SK-N-DZ (cell line): ENCODE measurements at regions not wholly inside any gene's neighbourhood (a gene's known extent, or its start where the extent isn't known, plus 50 kb on each side); places are given as distances from the start of the nearest gene placed in this dataset.
"Not testable (repeated sequence)": the region's sequence is repeated elsewhere in the genome, so short reads cannot be mapped to it uniquely, and the experiment has no call there.

Experiments
- DNase-seq: peaks from one replicate; pipeline ENCODE4 v3.0.0-alpha.2; 2015; ENCODE audit warnings: low spot score

DNA sequence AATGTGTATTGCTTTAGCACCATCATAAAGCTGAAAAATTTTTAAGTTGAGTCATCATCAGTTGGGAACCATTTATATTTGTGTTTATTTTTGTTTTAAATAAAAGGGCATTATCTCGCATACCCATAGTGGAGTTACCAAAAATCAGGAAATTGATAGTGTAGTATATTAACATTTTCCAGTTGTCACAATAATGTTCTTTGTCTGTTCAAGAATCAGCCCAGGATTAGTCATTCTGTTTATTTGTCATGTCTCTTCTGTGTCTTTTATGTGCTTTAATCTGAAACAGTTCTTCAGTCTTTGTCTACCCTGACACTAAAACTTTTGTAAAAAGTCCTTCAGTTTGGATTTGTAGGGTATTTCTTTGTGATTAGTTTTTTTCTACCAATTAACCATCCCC, 827.8 kb upstream of the ZWINT start:
- DNase-seq, result no peak

DNA sequence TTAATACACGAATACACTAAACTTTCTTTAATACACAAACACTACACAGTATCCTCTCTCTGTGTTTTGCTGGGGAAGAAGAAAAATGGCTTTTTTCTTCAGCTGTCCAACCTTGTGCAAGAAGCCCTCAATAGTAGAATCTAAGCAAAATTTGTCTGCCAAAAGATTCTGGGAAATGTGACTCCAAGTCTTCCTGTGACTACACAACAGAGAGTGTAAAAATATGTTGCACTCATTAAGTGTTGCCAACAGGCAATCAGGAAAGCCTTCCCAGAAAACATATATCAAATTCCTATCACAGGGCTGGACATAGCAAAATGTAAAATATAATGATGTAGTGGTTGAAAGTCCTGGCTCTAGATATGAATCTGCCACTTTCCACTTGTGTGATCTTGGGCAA, 825.1 kb upstream of the ZWINT start:
- DNase-seq, result no peak

DNA sequence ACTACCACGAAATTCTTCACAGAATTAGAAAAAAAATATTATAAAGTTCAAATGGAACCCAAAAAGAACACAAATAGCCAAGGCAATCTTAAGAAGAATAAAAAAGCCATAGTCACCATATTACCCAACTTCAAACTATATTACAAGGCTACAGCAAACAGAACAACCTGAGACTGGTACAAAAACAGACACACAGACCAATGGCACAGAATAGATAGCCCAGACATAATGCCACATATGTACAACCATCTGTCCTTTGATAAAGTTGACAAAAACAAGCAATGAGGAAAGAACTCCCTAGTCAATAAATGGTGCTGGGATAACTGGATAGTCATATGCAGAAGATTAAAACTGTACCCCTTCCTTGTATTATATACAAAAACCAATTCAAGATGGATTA, 808.5 kb upstream of the ZWINT start:
- no peak for DNase-seq

DNA sequence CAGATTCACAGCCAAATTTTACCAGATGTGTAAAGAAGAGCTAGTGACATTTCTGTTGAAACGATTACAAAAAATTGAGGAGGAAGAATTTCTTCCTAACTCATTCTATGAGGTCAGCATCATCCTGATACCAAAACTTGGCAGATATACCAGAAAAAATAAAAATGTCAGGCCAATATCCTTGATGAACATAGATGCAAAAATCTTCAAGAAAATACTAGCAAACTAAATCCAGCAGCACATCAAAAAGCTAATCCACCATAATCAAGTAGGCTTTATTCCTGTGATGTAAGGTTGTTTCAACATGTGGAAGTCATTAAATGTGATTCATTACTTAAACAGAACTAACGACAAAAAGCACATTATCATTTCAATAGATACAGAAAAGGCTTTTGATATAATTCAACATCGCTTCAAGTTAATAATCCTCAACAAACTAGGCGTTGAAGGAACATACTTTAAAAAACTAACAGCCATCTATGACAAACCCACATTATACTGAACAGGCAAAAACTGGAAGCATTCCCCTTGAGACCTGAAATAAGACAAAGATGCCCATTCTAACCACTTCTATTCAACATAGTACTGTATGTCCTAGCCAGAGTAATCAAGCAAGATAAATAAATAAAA, 807.7 kb upstream of the ZWINT start:
- no peak for DNase-seq

DNA sequence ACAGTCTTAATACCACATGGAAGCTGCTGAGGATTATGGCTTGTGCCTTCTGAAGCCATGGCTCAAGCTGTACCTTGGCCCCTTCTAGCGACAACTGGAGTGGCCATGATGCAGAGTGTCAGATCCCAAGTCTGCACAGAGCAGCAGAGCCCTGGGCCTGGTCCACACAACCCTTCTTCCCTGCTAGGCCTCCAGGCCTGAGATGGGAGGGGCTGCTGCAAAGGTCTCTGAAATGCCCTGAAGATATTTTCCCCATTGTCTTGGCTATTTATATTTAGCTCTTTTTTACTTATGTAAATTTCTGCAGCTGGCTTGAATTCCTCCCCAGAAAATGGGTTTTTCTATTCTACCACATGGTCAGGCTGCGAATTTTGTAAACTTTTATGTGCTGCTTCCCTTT, 804.6 kb upstream of the ZWINT start:
- no peak for DNase-seq

DNA sequence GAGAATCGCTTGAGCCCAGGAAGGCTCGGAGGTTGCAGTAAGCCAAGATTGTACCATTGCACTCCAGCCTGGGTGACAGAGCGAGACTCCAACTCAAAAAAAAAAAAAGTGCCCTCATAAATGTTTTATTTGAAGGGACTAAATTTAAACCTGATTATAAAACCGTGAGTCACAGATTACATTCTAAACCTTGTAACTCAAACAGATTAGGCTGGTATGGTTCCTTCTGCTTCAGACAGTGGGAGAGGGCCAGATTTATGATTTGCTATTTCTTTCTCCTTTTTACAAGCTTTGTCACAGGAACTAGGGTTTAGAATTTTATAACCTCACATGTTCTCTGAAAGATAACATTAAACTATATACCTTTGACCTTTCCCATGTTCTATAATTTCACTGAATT, 801.2 kb upstream of the ZWINT start:
- no peak for DNase-seq

DNA sequence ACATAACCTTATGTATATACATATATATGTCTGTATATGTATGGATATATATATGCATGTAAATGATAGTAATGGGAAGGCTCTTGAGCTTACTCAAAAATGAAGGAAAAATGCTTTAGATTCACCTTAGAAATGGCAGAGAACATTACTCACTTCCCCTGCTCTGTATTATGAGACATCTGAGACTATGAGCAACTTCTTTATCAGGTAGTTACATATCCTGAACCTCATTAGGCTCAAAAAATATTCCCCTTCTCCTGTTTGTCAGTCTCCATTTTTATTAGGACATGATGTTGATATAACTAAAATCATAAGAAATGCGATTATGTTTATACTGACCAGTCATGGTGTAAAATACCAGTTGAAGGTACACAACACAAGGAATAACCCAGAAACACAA, 800.1 kb upstream of the ZWINT start:
- no peak for DNase-seq

DNA sequence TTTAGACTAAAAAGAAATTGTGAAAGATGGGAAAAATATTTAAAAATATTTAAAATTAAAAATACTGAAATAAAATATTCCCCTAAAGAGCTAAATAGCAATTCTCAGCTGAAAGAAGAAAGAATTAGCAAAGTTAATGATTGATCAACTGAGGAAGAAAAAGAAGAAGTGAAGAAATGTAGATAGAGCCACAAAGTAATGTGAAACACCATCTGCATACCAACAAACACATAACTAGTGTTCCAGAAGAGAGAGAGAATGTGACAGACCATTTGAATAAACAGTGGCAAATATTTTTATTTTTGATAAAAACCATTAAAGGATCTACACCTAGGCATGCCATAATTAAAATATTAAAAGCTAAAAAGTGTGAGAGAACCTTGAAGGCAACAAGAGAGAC, 784.5 kb upstream of the ZWINT start:
- DNase-seq, result no peak

DNA sequence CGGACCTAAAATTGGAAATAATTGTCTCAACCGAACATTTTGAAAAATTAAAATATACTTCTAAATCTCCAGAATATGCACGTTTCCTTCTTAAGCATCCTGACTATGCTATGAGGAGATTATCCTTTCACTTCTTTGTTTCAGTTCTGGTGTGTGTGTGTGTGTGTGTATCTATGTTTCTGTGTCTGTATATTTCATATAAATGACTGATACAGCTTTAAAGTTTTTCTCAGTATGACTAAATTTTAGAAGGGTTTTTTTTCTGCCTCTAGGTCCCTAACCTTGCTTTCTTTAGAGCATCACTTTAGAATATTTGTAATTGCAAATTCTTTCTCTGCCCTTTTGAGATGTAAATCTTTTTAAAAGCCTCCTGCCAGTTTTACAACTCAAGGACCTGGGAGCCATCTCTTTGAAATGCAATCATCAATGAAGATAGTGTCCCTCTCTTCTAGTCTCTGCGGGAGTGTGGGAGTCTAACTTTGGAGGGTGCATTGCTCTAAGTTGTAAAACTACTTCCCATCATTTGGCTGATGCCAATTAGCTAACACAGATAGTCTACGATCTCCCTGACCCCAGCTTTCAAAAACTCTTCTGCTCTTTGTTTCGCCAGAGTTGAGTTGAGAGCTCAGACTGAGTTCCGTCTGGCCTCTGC, 782.0 kb upstream of the ZWINT start:
- no peak for DNase-seq

DNA sequence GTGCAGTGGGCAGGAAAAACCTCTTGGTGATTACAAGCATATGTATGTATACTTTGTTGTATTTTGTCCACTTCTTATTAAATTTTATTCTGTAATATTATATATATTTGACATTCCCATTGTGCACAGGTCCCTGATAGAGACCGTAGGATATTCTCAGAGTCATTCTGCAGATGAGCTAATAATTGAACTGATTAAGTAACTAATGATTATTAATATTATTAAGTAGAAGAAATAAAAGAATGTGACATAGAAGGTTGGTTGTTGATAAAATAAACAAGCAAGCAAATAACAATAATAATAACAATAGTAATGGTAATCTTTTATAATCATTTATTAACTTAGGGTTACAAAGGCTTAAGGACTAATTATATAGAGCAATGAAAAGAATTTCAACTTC, 780.6 kb upstream of the ZWINT start:
- no peak for DNase-seq

DNA sequence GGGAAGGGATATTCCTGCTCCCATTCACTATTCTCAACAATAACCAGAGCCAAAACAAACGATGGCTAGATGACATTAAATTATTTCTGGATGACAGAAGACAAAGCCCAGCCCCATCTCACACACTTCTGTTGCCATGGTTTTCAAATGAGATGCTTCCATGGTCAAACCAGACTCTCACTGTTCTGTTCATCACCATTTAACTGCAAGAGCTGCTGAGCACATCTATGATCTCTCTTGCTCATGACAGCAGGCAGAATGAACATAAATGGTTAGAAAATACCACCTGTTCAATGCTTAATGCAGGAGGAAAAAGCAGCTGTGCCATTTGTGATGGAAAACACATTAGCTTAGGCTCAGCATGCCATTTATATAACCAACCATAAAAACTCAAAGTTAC, 758.6 kb upstream of the ZWINT start:
- DNase-seq, result peak; percentile 89

DNA sequence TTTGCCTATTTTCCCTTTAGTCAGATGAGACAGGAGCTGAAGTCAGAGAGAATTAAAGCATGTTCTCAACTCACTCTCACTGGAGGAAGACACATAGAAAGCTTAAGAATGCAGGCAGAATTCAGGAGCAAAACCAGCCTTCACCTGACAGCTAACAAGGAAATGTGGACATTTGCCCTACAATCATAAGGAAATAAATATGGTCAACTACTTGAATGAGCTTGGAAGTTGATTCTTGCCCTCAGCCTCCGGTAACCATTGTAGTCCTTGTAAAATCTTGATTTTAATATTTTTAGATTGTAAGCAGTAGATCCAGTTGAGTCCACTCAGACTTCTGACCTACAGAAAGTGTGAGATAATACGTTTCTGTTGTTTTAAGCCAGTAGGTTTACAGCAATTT, 752.5 kb upstream of the ZWINT start:
- DNase-seq, result no peak

DNA sequence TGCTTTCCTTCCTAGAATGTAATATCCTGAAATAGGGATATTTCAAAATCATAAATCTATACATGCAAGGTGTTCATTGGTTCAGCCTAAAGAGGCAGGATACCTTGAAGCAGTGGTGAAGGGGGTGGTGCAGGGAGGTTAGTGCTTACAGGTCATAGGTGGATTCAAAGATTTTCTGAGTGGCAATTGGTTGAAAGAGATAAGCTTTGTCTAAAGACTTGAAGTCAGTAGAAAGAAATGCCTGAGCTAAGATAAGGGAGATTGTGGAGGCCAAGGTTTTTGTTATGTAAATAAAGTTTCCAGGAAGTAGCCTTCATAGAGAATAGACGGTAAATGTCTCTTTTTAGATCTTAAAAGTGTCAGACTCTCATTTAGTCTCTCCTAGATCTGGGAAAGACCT, 741.2 kb upstream of the ZWINT start:
- DNase-seq, result no peak

DNA sequence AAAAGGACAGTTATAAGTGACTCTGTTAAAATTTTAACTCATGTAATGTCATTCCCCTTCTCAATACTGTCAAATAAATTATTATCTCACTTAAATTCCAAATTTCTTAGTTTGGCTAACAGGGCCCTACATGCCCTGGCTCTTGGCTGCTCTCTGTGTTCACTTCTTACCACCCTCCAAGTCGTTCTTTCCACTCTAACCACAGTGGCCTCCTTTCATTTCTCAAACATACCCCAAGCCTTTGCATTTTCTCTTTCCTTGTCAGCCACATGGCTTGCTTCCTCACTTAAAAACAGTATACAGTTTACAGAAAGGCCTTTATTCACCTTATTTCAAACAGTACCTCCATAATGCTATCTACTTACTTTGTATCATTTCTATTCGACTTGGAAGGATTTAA, 737.1 kb upstream of the ZWINT start:
- no peak for DNase-seq

DNA sequence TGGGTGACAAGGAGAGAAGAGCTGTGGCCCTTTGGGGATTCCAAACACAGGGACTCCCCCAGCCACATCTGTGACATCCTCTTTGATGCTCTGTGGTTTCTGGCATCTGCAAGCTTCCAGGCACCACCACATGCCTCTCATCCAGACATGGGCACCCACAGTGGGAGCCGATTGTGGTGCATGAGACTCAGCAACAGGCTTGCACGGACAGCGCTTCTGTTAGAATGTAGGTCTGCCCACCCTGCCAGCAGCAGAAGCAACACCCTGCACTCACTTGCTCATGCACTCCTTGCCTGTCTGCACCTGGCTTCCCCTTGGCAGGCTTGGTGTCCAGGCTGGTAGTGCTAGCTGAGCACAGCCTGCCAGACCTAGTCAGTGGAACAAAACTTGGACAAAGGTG, 735.0 kb upstream of the ZWINT start:
- no peak for DNase-seq

DNA sequence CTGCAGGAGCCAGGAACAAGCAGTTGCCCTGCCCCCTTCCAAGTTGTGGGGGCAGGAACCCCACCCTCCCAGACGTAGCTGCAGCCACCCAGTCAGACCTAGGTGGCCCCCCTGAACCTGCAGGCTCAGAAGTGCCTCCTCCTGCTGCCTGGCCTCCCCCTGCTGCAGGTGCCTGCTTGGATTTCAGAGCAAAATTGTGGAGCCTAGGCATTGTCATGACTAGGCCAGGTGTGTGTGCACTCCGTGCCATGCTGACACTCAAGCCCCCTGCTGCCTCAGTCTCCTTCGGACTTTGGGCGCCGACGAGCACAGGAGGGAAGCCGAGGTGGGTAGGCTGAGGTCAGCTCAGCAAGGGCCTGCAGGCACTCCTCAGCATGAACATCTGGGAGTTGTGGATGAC, 733.9 kb upstream of the ZWINT start:
- no peak for DNase-seq

DNA sequence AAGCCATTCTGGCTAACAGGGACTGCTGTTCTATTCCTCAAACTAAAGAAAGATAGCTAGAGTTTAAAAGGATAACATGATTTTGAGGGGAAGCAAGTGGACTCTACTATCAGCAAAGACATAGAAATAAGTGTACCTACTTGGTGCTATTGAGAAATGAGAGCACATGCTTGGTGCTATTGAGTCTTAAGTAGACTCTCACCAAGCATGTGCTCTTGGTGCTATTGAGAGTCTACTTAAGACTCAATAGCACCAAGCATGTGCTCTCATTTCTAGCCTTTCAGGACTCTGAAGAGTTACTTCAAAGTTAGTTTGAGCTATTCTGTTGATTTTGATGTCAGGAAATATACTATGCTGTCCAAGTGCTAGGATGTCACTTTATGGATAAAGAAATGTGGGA, 733.0 kb upstream of the ZWINT start:
- no peak for DNase-seq

DNA sequence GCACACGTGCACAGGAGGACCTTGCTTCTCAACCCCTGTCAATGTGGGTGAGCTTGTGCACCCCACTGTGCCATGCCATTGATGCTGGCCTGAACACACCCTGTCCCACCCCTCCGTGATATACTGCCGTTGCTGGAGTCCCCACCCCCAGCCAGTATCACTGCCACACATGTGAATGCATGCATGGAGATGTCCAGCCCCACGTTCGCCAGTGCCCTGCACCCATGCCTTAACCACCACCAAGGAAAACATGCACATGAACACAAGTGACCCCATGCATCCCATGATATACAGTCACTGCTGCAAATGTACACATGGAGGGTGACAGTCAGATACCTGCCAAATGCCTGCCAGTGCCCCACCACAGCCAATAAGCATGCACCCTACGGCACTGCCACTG, 692.5 kb upstream of the ZWINT start:
- DNase-seq, result no peak

DNA sequence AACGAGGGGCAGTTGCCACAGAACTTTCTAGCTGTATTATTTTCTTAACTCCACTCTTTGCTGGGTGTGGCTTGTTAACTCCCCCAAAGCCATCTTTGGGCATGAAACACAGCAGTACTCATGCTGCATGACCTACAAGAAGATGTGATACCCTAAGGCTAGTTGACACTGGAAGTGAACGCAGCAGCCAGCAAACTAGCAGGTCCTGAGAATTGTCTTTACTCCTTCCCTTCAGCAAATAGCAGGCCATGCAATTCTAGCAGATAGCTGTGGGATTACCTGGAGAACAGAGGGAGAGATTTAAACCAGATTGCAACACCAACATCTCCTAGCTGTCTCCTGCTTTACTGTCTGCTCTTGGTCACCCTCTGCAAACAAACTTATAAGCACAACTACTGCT, 688.0 kb upstream of the ZWINT start:
- no peak for DNase-seq

DNA sequence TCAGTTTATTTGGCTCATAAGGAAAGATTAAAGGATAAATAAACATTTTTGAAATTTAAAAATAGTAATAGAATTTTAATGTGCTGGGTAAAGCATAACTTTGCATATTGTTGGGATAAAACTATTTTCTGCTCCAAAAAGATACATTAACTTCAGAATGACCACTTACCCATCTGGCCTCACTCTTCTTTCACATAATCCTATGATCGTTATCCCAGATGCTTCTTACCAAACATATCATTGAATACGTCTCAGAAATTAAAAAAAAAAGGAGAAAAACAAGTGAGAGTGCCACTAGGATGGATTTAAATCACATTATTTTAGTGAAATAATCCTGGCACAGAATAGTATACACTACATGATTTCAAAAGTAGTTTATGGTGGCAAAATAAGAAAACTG, 677.5 kb upstream of the ZWINT start:
- DNase-seq, result no peak

DNA sequence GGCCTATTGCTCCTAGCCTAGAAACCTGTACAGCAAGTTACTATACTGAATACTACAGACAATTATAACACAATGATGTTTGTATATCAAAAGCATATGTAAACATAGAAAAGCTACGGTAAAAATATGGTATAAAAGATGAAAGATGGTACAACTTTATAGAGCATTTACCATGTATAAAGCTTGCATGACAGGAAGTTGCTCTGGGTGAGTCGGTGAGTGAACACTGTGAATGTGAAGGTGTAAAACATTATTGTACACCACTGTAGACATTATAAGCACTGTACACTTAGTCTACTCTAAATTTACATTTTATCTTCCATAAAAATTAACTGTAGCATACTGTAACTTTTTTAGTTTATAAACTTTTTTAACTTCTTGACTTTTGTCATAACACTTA, 674.3 kb upstream of the ZWINT start:
- no peak for DNase-seq

DNA sequence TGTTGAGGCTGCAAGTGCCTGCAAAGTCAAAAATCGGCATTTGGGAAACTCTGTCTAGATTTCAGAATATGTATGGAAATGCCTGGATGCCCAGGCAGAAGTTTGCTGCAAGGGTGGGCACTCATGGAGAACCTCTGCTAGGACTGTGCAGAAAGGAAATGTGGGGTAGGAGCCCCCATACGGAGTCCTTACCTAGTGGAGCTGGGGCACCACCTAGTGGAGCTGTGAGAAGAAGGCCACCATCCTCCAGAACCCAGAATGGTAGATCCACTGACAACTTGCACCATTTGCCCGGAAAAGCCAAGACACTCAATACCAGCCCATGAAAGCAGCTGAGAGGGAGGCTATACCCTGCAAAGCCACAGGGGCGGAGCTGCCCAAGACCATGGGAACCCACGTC, 671.2 kb upstream of the ZWINT start:
- not testable (repeated sequence) for DNase-seq

DNA sequence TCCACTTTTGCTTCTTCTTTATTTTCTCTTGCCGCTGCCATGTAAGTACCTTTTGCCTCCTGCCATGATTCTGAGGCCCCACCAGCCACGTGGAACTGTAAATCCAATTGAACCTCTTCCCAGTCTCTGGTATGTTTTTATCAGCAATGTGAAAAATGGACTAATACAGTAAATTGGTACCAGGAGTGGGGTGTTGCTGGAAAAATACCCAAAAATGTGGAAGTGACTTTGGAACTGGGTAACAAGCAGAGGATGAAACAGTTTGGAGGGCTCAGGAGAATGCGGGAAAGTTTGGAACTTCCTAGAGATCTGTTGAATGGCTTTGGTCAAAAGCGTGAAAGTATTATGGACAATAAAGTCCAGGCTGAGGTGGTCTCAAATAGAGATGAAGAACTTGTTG, 670.3 kb upstream of the ZWINT start:
- no peak for DNase-seq

DNA sequence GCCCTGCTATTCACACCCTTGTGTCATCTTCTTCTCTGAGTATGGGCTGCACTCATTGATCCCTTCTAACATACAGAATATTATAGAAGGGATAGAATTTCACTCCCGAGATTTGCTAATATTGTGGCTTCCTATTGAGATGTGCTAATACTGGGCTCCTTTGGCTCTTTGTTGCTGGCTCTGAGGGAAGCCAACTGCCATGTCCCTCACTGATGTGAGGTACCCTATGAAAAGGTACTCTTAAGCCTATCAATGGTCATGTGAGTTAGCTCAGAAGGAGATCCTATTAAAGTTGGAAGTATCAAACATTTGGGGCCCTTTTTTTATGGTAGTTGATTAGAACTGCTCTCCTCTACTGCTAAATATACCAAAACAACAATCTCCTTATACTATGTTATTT, 665.2 kb upstream of the ZWINT start:
- DNase-seq, result no peak
